ENCODE measurements at regions not wholly inside any gene's neighbourhood (a gene's known extent, or its start where the extent isn't known, plus 50 kb on each side); places are given as distances from the start of the nearest gene placed in this dataset.

- peak; percentile 12 for DNase-seq (ENCODE audit: low read depth, low spot score)
Measured at GRCh38 chr5:120228262-120229031, 235.7 kb upstream of the PRR16 start.

GRCh38 chr5:120229036-120229435 is 235.1 kb upstream of the PRR16 start:
- DNase-seq (ENCODE audit: low read depth, low spot score): no peak

GRCh38 chr5:120231563-120231962 is 232.5 kb upstream of the PRR16 start:
- DNase-seq (ENCODE audit: low read depth, low spot score): no peak

- no peak for DNase-seq (ENCODE audit: low read depth, low spot score)
Measured at GRCh38 chr5:120236360-120236759, 227.7 kb upstream of the PRR16 start.

GRCh38 chr5:120239086-120239485 is 225.0 kb upstream of the PRR16 start:
- DNase-seq (ENCODE audit: low read depth, low spot score): no peak

GRCh38 chr5:120240706-120241105 is 223.4 kb upstream of the PRR16 start:
- no peak for DNase-seq (ENCODE audit: low read depth, low spot score)

- DNase-seq (ENCODE audit: low read depth, low spot score): no peak
Measured at GRCh38 chr5:120241400-120241799, 222.7 kb upstream of the PRR16 start.

- no peak for DNase-seq (ENCODE audit: low read depth, low spot score)
Measured at GRCh38 chr5:120251898-120252297, 212.2 kb upstream of the PRR16 start.

GRCh38 chr5:120252839-120253238 is 211.3 kb upstream of the PRR16 start:
- no peak for DNase-seq (ENCODE audit: low read depth, low spot score)

- no peak for DNase-seq (ENCODE audit: low read depth, low spot score)
Measured at GRCh38 chr5:120254385-120254784, 209.7 kb upstream of the PRR16 start.

- no peak for DNase-seq (ENCODE audit: low read depth, low spot score)
Measured at GRCh38 chr5:120255214-120255613, 208.9 kb upstream of the PRR16 start.

- DNase-seq (ENCODE audit: low read depth, low spot score): no peak
Measured at GRCh38 chr5:120256376-120256775, 207.7 kb upstream of the PRR16 start.

- no peak for DNase-seq (ENCODE audit: low read depth, low spot score)
Measured at GRCh38 chr5:120257358-120257971, 206.6 kb upstream of the PRR16 start.

GRCh38 chr5:120258123-120258522 is 206.0 kb upstream of the PRR16 start:
- DNase-seq (ENCODE audit: low read depth, low spot score): no peak

- DNase-seq (ENCODE audit: low read depth, low spot score): no peak
Measured at GRCh38 chr5:120260651-120261050, 203.4 kb upstream of the PRR16 start.

GRCh38 chr5:120270498-120270897 is 193.6 kb upstream of the PRR16 start:
- DNase-seq (ENCODE audit: low read depth, low spot score): no peak

- no peak for DNase-seq (ENCODE audit: low read depth, low spot score)
Measured at GRCh38 chr5:120293796-120294195, 170.3 kb upstream of the PRR16 start.

- no peak for DNase-seq (ENCODE audit: low read depth, low spot score)
Measured at GRCh38 chr5:120297616-120298015, 166.5 kb upstream of the PRR16 start.

- no peak for DNase-seq (ENCODE audit: low read depth, low spot score)
Measured at GRCh38 chr5:120298981-120299380, 165.1 kb upstream of the PRR16 start.

GRCh38 chr5:120304663-120305062 is 159.4 kb upstream of the PRR16 start:
- no peak for DNase-seq (ENCODE audit: low read depth, low spot score)

GRCh38 chr5:120306303-120306702 is 157.8 kb upstream of the PRR16 start:
- no peak for DNase-seq (ENCODE audit: low read depth, low spot score)

- no peak for DNase-seq (ENCODE audit: low read depth, low spot score)
Measured at GRCh38 chr5:120314191-120314590, 149.9 kb upstream of the PRR16 start.

GRCh38 chr5:120320626-120321025 is 143.5 kb upstream of the PRR16 start:
- DNase-seq (ENCODE audit: low read depth, low spot score): no peak
